CD14-positive monocyte (primary cell): ENCODE measurements at regions not wholly inside any gene's neighbourhood (a gene's known extent, or its start where the extent isn't known, plus 50 kb on each side); places are given as distances from the start of the nearest gene placed in this dataset.

Experiments
- DNase-seq, 3 donors: peaks; one replicate each; pipeline ENCODE4 v3.0.0-alpha.2; 2011 to 2022
- H2AFZ ChIP-seq: 2 replicates; pipeline ENCODE4 v1.6.0; 2012; ENCODE audit warnings: mild to moderate bottlenecking, low read depth, low read length, inconsistent platforms; ENCODE audit not compliant: insufficient read depth, poor library complexity, severe bottlenecking
- H3K27ac ChIP-seq, 2 donors: 1 replicate in 1 of 2; 2 replicates in 1 of 2; pipeline ENCODE4 v1.5.1; 2012 to 2013; ENCODE audit warnings: low read length in 2 of 2, control low read depth in 1 of 2, inconsistent platforms in 1 of 2, low read depth in 1 of 2, mild to moderate bottlenecking in 1 of 2
- H3K27me3 ChIP-seq, 2 donors: one replicate each; pipeline versions ENCODE4 v1.6.0 to v1.6.1; 2011 to 2013; ENCODE audit warnings: low read length in 2 of 2; ENCODE audit not compliant: control insufficient read depth in 2 of 2, insufficient read depth in 2 of 2
- H3K36me3 ChIP-seq, 2 donors: replicated peaks in 1 of 2; 1 replicate in 1 of 2; 2 replicates in 1 of 2; pipeline versions ENCODE4 v1.5.1 to v1.6.1; 2012 to 2013; ENCODE audit warnings: low read length in 2 of 2, control low read depth in 1 of 2, inconsistent platforms in 1 of 2, mild to moderate bottlenecking in 1 of 2; ENCODE audit not compliant: insufficient read depth in 2 of 2, control insufficient read depth in 1 of 2
- H3K4me1 ChIP-seq, 2 donors: 1 replicate in 1 of 2; 2 replicates in 1 of 2; pipeline versions ENCODE4 v1.5.1 to v1.6.1; 2012 to 2013; ENCODE audit warnings: low read length in 2 of 2, control low read depth in 1 of 2, inconsistent platforms in 1 of 2, mild to moderate bottlenecking in 1 of 2, moderate library complexity in 1 of 2; ENCODE audit not compliant: insufficient read depth in 2 of 2, control insufficient read depth in 1 of 2
- H3K4me2 ChIP-seq: replicated peaks from 2 replicates; pipeline ENCODE3; 2012; ENCODE audit warnings: low read length, moderate library complexity, mild to moderate bottlenecking; ENCODE audit not compliant: poor library complexity, severe bottlenecking; ENCODE audit errors: extremely low read depth
- H3K4me3 ChIP-seq, 3 experiments: fragments of 200-600 bp in 1 of 3; sonication (generic) in 1 of 3; replicated peaks in 1 of 3; 1 replicate in 2 of 3; 2 replicates in 1 of 3; pipeline ENCODE4 v1.5.1; 2011 to 2013; ENCODE audit warnings: low read length in 3 of 3, mild to moderate bottlenecking in 3 of 3, control low read depth in 2 of 3, low read depth in 2 of 3, inconsistent platforms in 1 of 3, moderate library complexity in 1 of 3
- H3K79me2 ChIP-seq: 2 replicates; pipeline ENCODE4 v1.6.0; 2012; ENCODE audit warnings: mild to moderate bottlenecking, control low read depth, inconsistent platforms, low read length, moderate library complexity; ENCODE audit not compliant: insufficient read depth
- H3K9ac ChIP-seq: 2 replicates; pipeline ENCODE4 v1.6.0; 2017; ENCODE audit warnings: low read length, mild to moderate bottlenecking; ENCODE audit not compliant: insufficient read depth, poor library complexity, severe bottlenecking
- H3K9me3 ChIP-seq, 2 donors: replicated peaks in 1 of 2; 1 replicate in 1 of 2; 2 replicates in 1 of 2; pipeline versions ENCODE4 v1.5.1 to v1.6.1; 2012 to 2013; ENCODE audit warnings: low read length in 2 of 2, control low read depth in 1 of 2; ENCODE audit not compliant: control insufficient read depth in 1 of 2, insufficient read depth in 1 of 2
- H4K20me1 ChIP-seq: 2 replicates; pipeline ENCODE4 v1.6.0; 2012; ENCODE audit warnings: mild to moderate bottlenecking, low read length, control low read depth, moderate library complexity; ENCODE audit not compliant: insufficient read depth
- H3K27ac Mint-ChIP-seq, 7 donors: one replicate each; pipeline ENCODE4 v1.8.0; 2020; ENCODE audit warnings: mild to moderate bottlenecking in 7 of 7, mixed read lengths in 7 of 7, moderate library complexity in 6 of 7, inconsistent platforms in 2 of 7
- H3K27me3 Mint-ChIP-seq, 3 donors: one replicate each; pipeline ENCODE4 v1.8.0; 2021 to 2022; ENCODE audit warnings: low read depth in 3 of 3, mild to moderate bottlenecking in 3 of 3, mixed read lengths in 3 of 3, moderate library complexity in 3 of 3, inconsistent platforms in 1 of 3
- H3K36me3 Mint-ChIP-seq, 2 donors: one replicate each; pipeline ENCODE4 v1.8.0; 2020; ENCODE audit warnings: mixed read lengths in 2 of 2, inconsistent platforms in 1 of 2, mild to moderate bottlenecking in 1 of 2
- H3K4me1 Mint-ChIP-seq: one replicate; pipeline ENCODE4 v1.8.0; 2020; ENCODE audit warnings: mild to moderate bottlenecking, mixed read lengths
- H3K4me3 Mint-ChIP-seq, 2 donors: one replicate each; pipeline ENCODE4 v1.8.0; 2020; ENCODE audit warnings: mild to moderate bottlenecking in 2 of 2, mixed read lengths in 2 of 2, moderate library complexity in 1 of 2
- H3K9me3 Mint-ChIP-seq, 7 donors: one replicate each; pipeline ENCODE4 v1.8.0; 2020 to 2022; ENCODE audit warnings: mixed read lengths in 7 of 7, mild to moderate bottlenecking in 6 of 7, moderate library complexity in 6 of 7, inconsistent platforms in 2 of 7
- CTCF ChIP-seq: fragments of 200-600 bp; IDR thresholded peaks from one replicate; pipeline ENCODE4 v1.8.0; 2022; ENCODE audit warnings: antibody characterized with exemption, mild to moderate bottlenecking
- WGBS: methylation state at CpG from one replicate; pipeline ENCODE4 v1.1.5; 2013; ENCODE audit warnings: missing lambda C conversion rate; ENCODE audit not compliant: insufficient coverage; 5-methylcytosine and 5-hydroxymethylcytosine counted together
- intact Hi-C, 2 donors: fragments of 100-400 bp; cut with micrococcal nuclease; formaldehyde crosslinking; loops; one replicate each; pipeline versions ENCODE4 v1.15.0 to v1.15.1; 2023

DNA sequence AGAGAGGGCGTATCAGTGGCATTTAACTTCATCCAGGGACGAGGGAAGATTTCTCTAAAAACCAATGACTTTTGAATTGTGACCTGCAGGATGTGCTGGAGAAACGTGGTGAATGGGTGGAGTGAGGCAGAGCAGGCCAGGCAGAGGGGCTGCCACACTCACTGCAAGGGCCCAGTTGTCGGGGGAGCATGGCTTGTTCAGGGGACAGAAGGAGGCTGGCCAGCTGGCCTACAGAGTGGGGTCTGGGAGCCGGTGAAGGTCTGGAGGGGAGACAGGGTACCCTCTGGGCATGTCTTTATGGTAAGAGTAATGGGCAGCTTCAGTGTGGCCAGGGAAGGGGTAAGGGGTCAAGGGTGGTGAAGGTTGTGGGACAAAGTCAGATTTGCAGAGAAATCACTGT, 225.2 kb upstream of the RGMA start:
- no peaks in the 10 kb centered on the region for H3K36me3 Mint-ChIP-seq
- Histone ChIP-seq H3K9me3 (no peaks in the 10 kb centered on the region), H3K36me3 (no peaks in the 10 kb centered on the region), H3K4me3 (no peak overlapping the region), H3K4me1 (peaks cover 0 to 5% of the 10 kb centered on the region in 2 donors), H2AFZ (no peak overlapping the region), H3K4me2 (no peak overlapping the region), H3K27me3 (peaks cover 0 to 2% of the 10 kb centered on the region in 2 donors), H3K9ac (no peak overlapping the region), H3K79me2 (no peaks in the 10 kb centered on the region), H4K20me1 (no peaks in the 10 kb centered on the region), H3K27ac (no peak overlapping the region)
- peaks cover 0 to 1% (median 0%) of the 10 kb centered on the region in 7 donors for H3K9me3 Mint-ChIP-seq
- TF ChIP-seq CTCF, result no peak
- 96% methylated on average over 4 of the region's 5 CpGs for WGBS
- H3K27me3 Mint-ChIP-seq, result peaks cover 4 to 8% (median 5%) of the 10 kb centered on the region in 3 donors
- peak overlapping the region in 1 of 7 donors; percentile 0 for H3K27ac Mint-ChIP-seq
- peaks cover 6% of the 10 kb centered on the region for H3K4me1 Mint-ChIP-seq
- no peak for DNase-seq
- intact Hi-C loops, result no loop called here
- H3K4me3 Mint-ChIP-seq, result no peak overlapping the region

GRCh38 chr15:93312891-93313486, 224.0 kb upstream of the RGMA start:
- Histone ChIP-seq H3K4me2 (no peak overlapping the region), H3K27me3 (peaks cover 0 to 2% of the 10 kb centered on the region in 2 donors), H4K20me1 (no peaks in the 10 kb centered on the region), H3K9me3 (no peaks in the 10 kb centered on the region), H3K4me3 (no peak overlapping the region), H3K36me3 (no peaks in the 10 kb centered on the region), H3K9ac (no peak overlapping the region), H3K79me2 (no peaks in the 10 kb centered on the region), H3K27ac (no peak overlapping the region), H3K4me1 (peaks cover 0 to 5% of the 10 kb centered on the region in 2 donors), H2AFZ (no peak overlapping the region)
- Mint-ChIP-seq H3K4me1 (peaks cover 6% of the 10 kb centered on the region), H3K27me3 (peaks cover 5 to 8% (median 6%) of the 10 kb centered on the region in 3 donors), H3K36me3 (no peaks in the 10 kb centered on the region), H3K27ac (no peak overlapping the region), H3K4me3 (no peak overlapping the region), H3K9me3 (peaks cover 0 to 1% (median 0%) of the 10 kb centered on the region in 7 donors)
- no peak for TF ChIP-seq CTCF
- 98% methylated on average over 6 of the region's 7 CpGs for WGBS
- DNase-seq, result no peak
- intact Hi-C loops, result no loop called here
